ENCODE measurements at regions not wholly inside any gene's neighbourhood (a gene's known extent, or its start where the extent isn't known, plus 50 kb on each side); places are given as distances from the start of the nearest gene placed in this dataset.

GRCh38 chr7:55277916-55278315, 87.2 kb upstream of the LANCL2 start:
- Histone ChIP-seq H3K4me3 (ENCODE audit: low read length) (no peak overlapping the region), H3K4me1 (ENCODE audit: control insufficient read depth, insufficient read depth, low read length) (no peaks in the 10 kb centered on the region), H3K9ac (ENCODE audit: low read length) (no peak overlapping the region), H3K27me3 (replicated peaks; ENCODE audit: control insufficient read depth, insufficient read depth, low read length) (peaks cover 40% of the 10 kb centered on the region), H3K9me3 (ENCODE audit: control insufficient read depth, low read length) (no peaks in the 10 kb centered on the region), H3K36me3 (ENCODE audit: control insufficient read depth, insufficient read depth, low read length, severe bottlenecking) (no peaks in the 10 kb centered on the region)
- no peak for DNase-seq (ENCODE audit: low read depth)

GRCh38 chr7:55278321-55278720, 86.8 kb upstream of the LANCL2 start:
- Histone ChIP-seq H3K27me3 (replicated peaks; ENCODE audit: control insufficient read depth, insufficient read depth, low read length) (peaks cover 36% of the 10 kb centered on the region), H3K4me3 (ENCODE audit: low read length) (no peak overlapping the region), H3K9ac (ENCODE audit: low read length) (no peak overlapping the region), H3K36me3 (ENCODE audit: control insufficient read depth, insufficient read depth, low read length, severe bottlenecking) (no peaks in the 10 kb centered on the region), H3K9me3 (ENCODE audit: control insufficient read depth, low read length) (no peaks in the 10 kb centered on the region), H3K4me1 (ENCODE audit: control insufficient read depth, insufficient read depth, low read length) (no peaks in the 10 kb centered on the region)
- no peak for DNase-seq (ENCODE audit: low read depth)

GRCh38 chr7:55279080-55279845, 85.9 kb upstream of the LANCL2 start:
- H3K27me3 ChIP-seq (replicated peaks; ENCODE audit: control insufficient read depth, insufficient read depth, low read length), result peaks cover 27% of the 10 kb centered on the region
- no peaks in the 10 kb centered on the region for H3K4me1 ChIP-seq (ENCODE audit: control insufficient read depth, insufficient read depth, low read length)
- H3K36me3 ChIP-seq (ENCODE audit: control insufficient read depth, insufficient read depth, low read length, severe bottlenecking), result no peaks in the 10 kb centered on the region
- no peak overlapping the region for H3K9ac ChIP-seq (ENCODE audit: low read length)
- no peak for DNase-seq (ENCODE audit: low read depth)
- no peak overlapping the region for H3K4me3 ChIP-seq (ENCODE audit: low read length)
- no peaks in the 10 kb centered on the region for H3K9me3 ChIP-seq (ENCODE audit: control insufficient read depth, low read length)

GRCh38 chr7:55280031-55280454, 85.1 kb upstream of the LANCL2 start:
- H3K9me3 ChIP-seq (ENCODE audit: control insufficient read depth, low read length), result no peaks in the 10 kb centered on the region
- peak; percentile 93 for DNase-seq (ENCODE audit: low read depth)
- H3K4me1 ChIP-seq (ENCODE audit: control insufficient read depth, insufficient read depth, low read length), result no peaks in the 10 kb centered on the region
- no peak overlapping the region for H3K9ac ChIP-seq (ENCODE audit: low read length)
- H3K27me3 ChIP-seq (replicated peaks; ENCODE audit: control insufficient read depth, insufficient read depth, low read length), result peaks cover 20% of the 10 kb centered on the region
- H3K36me3 ChIP-seq (ENCODE audit: control insufficient read depth, insufficient read depth, low read length, severe bottlenecking), result no peaks in the 10 kb centered on the region
- no peak overlapping the region for H3K4me3 ChIP-seq (ENCODE audit: low read length)

- H3K27me3 ChIP-seq (replicated peaks; ENCODE audit: control insufficient read depth, insufficient read depth, low read length), result peaks cover 5% of the 10 kb centered on the region
- DNase-seq (ENCODE audit: low read depth), result no peak
- H3K4me1 ChIP-seq (ENCODE audit: control insufficient read depth, insufficient read depth, low read length), result no peaks in the 10 kb centered on the region
- no peaks in the 10 kb centered on the region for H3K36me3 ChIP-seq (ENCODE audit: control insufficient read depth, insufficient read depth, low read length, severe bottlenecking)
- no peak overlapping the region for H3K9ac ChIP-seq (ENCODE audit: low read length)
- H3K4me3 ChIP-seq (ENCODE audit: low read length), result no peak overlapping the region
- H3K9me3 ChIP-seq (ENCODE audit: control insufficient read depth, low read length), result no peaks in the 10 kb centered on the region
Measured at GRCh38 chr7:55285665-55286064, 79.5 kb upstream of the LANCL2 start.

GRCh38 chr7:55286666-55287065, 78.5 kb upstream of the LANCL2 start:
- no peak for DNase-seq (ENCODE audit: low read depth)
- H3K9ac ChIP-seq (ENCODE audit: low read length), result no peak overlapping the region
- H3K4me3 ChIP-seq (ENCODE audit: low read length), result no peak overlapping the region

GRCh38 chr7:55288070-55288824, 76.9 kb upstream of the LANCL2 start:
- DNase-seq (ENCODE audit: low read depth), result peak; percentile 31
- no peak overlapping the region for H3K9ac ChIP-seq (ENCODE audit: low read length)
- H3K27me3 ChIP-seq (replicated peaks; ENCODE audit: control insufficient read depth, insufficient read depth, low read length), result peaks cover 5% of the 10 kb centered on the region

More at GRCh38 chr7:55286666-55287065, 78.5 kb upstream of the LANCL2 start:
- Histone ChIP-seq H3K27me3 (replicated peaks; ENCODE audit: control insufficient read depth, insufficient read depth, low read length) (peaks cover 5% of the 10 kb centered on the region), H3K36me3 (ENCODE audit: control insufficient read depth, insufficient read depth, low read length, severe bottlenecking) (no peaks in the 10 kb centered on the region), H3K9me3 (ENCODE audit: control insufficient read depth, low read length) (no peaks in the 10 kb centered on the region), H3K4me1 (ENCODE audit: control insufficient read depth, insufficient read depth, low read length) (no peaks in the 10 kb centered on the region)

GRCh38 chr7:55296070-55296469, 69.1 kb upstream of the LANCL2 start:
- Histone ChIP-seq H3K36me3 (ENCODE audit: control insufficient read depth, insufficient read depth, low read length, severe bottlenecking) (no peaks in the 10 kb centered on the region), H3K4me3 (ENCODE audit: low read length) (no peak overlapping the region), H3K27me3 (replicated peaks; ENCODE audit: control insufficient read depth, insufficient read depth, low read length) (peaks cover 26% of the 10 kb centered on the region), H3K9ac (ENCODE audit: low read length) (no peak overlapping the region), H3K9me3 (ENCODE audit: control insufficient read depth, low read length) (no peaks in the 10 kb centered on the region), H3K4me1 (ENCODE audit: control insufficient read depth, insufficient read depth, low read length) (no peaks in the 10 kb centered on the region)
- DNase-seq (ENCODE audit: low read depth), result no peak

More at GRCh38 chr7:55288070-55288824, 76.9 kb upstream of the LANCL2 start:
- Histone ChIP-seq H3K36me3 (ENCODE audit: control insufficient read depth, insufficient read depth, low read length, severe bottlenecking) (no peaks in the 10 kb centered on the region), H3K4me3 (ENCODE audit: low read length) (no peak overlapping the region), H3K9me3 (ENCODE audit: control insufficient read depth, low read length) (no peaks in the 10 kb centered on the region), H3K4me1 (ENCODE audit: control insufficient read depth, insufficient read depth, low read length) (no peaks in the 10 kb centered on the region)

- H3K9me3 ChIP-seq (ENCODE audit: control insufficient read depth, low read length), result no peaks in the 10 kb centered on the region
- H3K4me1 ChIP-seq (ENCODE audit: control insufficient read depth, insufficient read depth, low read length), result no peaks in the 10 kb centered on the region
- H3K4me3 ChIP-seq (ENCODE audit: low read length), result no peak overlapping the region
- H3K27me3 ChIP-seq (replicated peaks; ENCODE audit: control insufficient read depth, insufficient read depth, low read length), result peaks cover 41% of the 10 kb centered on the region
- no peak overlapping the region for H3K9ac ChIP-seq (ENCODE audit: low read length)
- no peak for DNase-seq (ENCODE audit: low read depth)
- no peaks in the 10 kb centered on the region for H3K36me3 ChIP-seq (ENCODE audit: control insufficient read depth, insufficient read depth, low read length, severe bottlenecking)
Measured at GRCh38 chr7:55299273-55299967, 65.7 kb upstream of the LANCL2 start.

- no peak overlapping the region for H3K4me3 ChIP-seq (ENCODE audit: low read length)
- H3K4me1 ChIP-seq (ENCODE audit: control insufficient read depth, insufficient read depth, low read length), result peaks cover 15% of the 10 kb centered on the region
- no peaks in the 10 kb centered on the region for H3K36me3 ChIP-seq (ENCODE audit: control insufficient read depth, insufficient read depth, low read length, severe bottlenecking)
- H3K9ac ChIP-seq (ENCODE audit: low read length), result no peak overlapping the region
- peaks cover 34% of the 10 kb centered on the region for H3K27me3 ChIP-seq (replicated peaks; ENCODE audit: control insufficient read depth, insufficient read depth, low read length)
- no peak for DNase-seq (ENCODE audit: low read depth)
- H3K9me3 ChIP-seq (ENCODE audit: control insufficient read depth, low read length), result no peaks in the 10 kb centered on the region
Measured at GRCh38 chr7:55303220-55303619, 61.9 kb upstream of the LANCL2 start.
